NCI-H1417 treated with DMSO at 0.1 percent for 48 hours (cell line): ENCODE measurements at regions not wholly inside any gene's neighbourhood (a gene's known extent, or its start where the extent isn't known, plus 50 kb on each side); places are given as distances from the start of the nearest gene placed in this dataset.

ENCODE experiments used
- DNase-seq: peaks from one replicate; lab custom pipeline; 2025; lab: John Stamatoyannopoulos, UW

GRCh38 chr1:117803318-117803717 lies 126.1 kb downstream of the GDAP2 start:
- no peak for DNase-seq

GRCh38 chr1:117809764-117810163 lies 119.7 kb downstream of the GDAP2 start:
- DNase-seq, result no peak

GRCh38 chr1:117810553-117810952 lies 118.9 kb downstream of the GDAP2 start:
- DNase-seq, result no peak

GRCh38 chr1:117812869-117813511 lies 116.4 kb downstream of the GDAP2 start:
- DNase-seq, result no peak
